NCI-H526 treated with DMSO at 0.1 percent for 48 hours (cell line): ENCODE measurements at regions not wholly inside any gene's neighbourhood (a gene's known extent, or its start where the extent isn't known, plus 50 kb on each side); places are given as distances from the start of the nearest gene placed in this dataset.

Experiments used
- DNase-seq: peaks from one replicate; lab custom pipeline; 2025; lab: John Stamatoyannopoulos, UW

- peak; percentile 91 for DNase-seq
Observed at GRCh38 chr11:120013325-120014250, 124.3 kb downstream of the TRIM29 start.

- DNase-seq, result no peak
Observed at GRCh38 chr11:120012245-120012644, 125.7 kb downstream of the TRIM29 start.

GRCh38 chr11:120011836-120012235 lies 126.1 kb downstream of the TRIM29 start:
- no peak for DNase-seq

DNA sequence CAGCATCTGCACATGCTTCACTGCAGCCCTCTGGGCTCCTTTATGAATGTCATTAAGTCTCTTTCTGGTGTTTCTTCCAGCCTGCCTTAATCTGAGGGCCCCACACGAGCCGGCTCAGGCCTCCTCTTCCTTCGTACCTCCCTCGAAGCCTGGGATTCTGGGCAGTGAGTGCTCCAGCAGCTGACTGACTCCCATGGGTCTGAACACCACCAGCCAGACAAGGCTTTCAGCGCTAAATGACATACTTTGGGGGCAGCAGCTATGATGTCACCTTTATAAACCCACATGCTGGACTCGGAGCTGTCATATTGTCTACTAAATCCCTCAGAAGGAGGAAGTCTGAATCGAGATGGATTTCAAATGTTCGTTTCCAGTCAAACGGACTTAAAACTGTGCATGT lies 127.1 kb downstream of the TRIM29 start:
- DNase-seq, result no peak

- no peak for DNase-seq
Observed at GRCh38 chr11:120009938-120010337, 128.0 kb downstream of the TRIM29 start.

DNA sequence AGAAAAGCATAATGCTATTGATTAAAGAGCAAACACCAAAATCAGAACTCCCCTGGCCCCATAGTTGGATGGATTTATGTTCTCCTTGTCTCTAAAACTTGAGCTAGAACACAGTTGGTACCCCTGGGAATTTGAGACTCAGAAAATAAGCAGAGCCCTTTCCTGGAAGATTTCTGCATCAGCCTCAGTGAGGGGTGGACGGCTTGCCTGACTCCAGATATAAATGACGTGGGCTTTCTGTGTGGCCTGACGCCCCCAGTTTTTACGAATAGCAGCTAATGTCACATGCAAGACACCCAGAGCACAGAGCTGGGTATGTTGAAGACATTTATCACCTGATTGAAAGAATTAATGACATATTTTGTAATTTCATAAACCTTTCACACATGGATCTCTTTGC lies 130.8 kb downstream of the TRIM29 start:
- no peak for DNase-seq

DNA sequence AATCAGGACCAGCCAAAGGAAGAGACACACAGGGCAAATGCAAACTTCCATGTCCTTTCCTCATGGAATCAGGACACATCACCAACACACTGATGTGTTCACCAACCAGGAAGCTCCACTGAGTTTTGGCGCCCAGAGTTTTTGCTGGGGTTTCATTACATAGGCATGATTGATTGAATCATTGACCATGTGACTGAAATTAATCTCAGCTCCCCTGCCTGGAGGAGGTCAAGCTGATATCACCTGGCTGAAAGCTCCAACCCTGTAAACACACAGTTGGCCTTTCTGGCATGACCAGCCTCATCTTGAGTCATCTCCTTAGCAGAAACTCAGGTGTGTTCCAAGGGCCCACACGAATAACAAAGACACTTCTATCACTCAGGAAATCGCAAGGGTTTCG lies 133.2 kb downstream of the TRIM29 start:
- DNase-seq, result no peak

DNA sequence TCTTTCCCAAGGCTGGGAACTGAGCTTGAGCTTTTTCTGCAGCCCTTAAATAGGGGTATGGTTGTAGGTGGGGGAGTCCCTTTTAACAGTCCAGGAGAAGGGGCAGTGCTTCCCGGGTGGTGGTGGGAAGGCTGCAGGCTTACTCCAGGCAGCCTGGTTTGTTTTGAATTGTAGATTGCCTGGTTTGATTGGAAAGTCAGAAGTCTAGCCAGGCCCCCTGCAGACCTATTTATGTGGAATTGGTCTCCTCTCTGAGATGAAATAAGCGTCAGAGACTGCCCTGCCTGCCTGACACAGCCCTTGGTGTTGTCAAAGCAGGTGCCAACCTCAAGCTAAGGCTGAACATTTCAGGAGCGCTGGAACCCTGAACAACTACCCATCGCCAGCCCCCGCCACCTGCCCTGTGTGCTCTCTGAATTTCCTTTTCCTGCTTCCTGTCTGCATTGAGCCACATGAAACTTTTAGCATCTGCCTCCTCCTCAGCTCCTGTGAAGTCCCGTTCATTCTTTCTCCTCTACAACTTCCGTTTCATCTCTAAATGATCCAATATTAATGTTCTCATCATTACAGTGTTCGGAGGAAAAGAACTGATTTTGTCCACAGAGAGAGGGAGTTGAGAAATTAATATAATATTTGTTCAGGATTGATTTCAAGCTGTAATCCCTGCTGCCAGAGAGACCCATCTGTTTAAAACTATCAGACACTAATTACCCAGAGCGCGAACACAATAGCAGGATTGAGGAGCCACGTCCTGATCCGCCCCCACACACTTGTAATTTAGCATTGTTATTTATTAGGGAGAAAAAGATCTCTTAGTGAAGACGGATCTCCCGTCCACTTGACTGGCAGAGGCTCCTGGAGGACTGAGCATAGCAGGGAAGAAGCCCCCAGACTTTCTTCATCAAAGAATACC lies 136.5 kb downstream of the TRIM29 start:
- DNase-seq, result no peak

DNA sequence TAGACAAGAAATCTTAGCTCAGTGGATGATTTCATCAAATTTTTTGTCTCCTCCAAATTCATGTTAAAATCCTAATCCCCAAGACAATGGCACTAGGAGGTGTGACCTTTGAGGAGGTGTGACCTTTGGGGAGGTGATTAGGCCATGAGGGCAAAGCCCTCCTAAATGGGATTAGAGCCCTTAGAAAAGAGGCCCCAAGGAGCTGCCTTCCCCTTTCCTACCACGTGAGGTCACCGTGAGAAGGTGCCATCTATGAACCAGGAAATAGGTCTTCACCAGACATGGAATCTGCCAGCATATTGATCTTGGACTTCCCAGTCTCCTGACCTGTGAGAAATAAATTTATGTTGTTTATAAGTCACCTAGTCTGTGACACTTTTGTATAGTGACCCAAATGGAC lies 138.7 kb downstream of the TRIM29 start:
- DNase-seq, result no peak

DNA sequence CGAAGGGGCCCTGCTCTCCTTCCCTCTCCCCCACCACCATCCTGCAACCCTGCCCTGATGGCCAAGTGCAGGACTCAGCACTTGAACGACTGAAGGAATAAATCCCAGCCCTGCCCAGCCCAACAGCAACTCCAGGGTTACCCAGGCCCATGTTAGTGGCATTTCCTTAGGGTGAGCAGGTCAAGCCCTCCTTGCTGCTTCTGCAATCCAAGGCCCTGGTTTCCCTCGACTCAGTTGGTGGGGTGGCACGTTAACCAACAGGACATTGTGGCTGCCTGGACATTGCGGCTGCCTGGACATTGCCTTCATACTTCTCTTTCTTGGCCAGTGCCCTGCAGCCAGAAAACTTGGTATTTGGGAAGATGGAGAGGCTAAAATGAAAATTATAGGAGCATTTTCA lies 141.4 kb downstream of the TRIM29 start:
- no peak for DNase-seq

DNA sequence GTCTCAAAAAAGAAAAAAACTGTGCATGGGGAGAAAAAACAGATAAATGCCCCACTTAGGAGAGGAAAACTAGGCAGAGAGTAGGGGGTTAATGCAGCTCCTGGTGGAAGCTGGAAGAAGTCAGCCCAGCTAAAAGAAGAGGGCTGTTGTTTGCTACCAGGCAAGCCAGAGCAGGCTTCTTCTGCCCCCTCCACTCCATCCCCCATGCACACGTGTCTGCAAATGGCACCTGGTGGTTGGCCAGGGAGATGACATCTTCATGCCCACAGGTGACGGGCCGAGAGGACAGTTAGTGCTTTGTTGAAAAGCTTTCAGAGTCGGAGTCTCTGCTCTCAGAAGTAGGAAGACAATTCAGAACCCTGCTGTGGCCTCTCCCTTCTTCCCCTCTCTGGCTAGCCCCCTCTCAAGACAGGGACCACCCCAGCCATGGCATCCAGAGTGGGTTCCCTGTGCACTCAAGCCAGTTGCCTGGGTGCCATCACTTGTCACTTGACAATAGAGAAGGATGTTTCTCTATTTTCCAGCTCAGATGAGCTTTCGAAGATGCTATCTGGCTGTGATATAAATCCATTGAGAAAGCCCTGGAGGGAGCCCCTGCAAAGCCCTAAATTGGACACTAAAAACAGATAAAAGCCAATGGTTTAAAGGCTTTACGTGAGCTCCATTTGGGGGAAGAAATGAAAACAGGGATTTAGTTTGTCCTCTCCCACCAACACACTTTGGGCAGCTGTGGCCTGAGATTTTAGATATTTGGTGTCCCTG lies 142.0 kb downstream of the TRIM29 start:
- peak; percentile 66 for DNase-seq

DNA sequence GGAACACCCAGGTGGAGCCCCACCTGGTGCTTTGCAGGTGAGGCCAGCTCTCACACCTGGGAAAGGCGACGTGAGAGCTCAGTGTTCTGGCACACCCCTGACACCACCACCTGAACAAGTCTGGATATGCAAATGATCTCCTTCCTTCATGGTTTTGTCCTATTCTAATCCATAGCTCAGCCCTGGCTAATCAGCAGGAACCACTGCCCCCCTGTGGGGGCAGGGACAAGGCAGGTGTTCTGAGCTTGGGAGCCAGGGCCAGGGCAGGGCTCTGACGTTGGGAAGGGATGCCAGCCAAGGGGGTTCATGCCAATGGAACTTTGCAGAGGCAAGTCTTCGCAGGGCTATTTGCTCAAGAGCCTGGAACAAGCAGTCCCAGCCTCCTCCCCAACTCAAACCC lies 144.2 kb downstream of the TRIM29 start:
- peak; percentile 100 for DNase-seq

DNA sequence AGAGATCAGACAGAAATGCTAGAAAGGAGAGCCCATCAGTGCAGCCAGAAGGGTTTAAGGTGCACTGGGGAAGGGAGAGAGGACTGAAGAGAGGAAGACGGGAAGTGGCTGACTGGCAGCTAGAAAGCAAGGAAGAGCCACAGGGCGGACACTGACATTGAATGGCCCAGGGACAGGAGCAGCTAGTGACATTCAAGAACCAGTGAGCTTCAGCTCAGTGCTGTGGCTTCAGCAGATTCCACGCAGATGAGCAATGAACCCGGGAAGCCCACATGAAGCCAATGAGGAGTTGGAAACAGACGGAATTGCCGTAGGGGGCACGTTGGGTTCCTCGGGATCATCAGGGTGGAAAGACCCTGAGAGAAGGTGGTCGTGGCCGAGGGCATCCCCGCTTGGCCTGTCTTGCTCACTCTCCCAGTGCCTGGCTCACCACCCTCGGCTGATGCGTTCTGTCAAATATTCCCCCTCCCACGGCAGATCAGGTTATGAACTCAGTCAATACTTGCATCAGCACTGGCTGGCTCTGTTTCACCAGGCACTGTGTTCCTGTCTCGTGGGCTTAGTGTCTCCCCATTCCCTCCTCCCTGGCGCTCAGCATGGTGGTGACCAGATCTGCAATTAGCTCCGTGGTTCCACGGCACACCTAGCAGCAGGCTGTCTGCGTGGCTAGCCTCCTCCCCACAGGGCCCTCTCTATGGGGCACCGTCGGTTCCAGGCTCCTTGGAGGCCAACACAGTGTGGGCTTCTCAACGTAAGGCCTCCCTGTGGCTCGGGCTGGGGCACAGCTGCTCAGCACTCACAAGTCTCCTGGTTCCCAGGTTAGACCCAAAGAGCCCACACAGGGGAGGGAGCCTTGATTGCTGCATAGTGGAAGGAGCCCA lies 145.5 kb downstream of the TRIM29 start:
- no peak for DNase-seq

DNA sequence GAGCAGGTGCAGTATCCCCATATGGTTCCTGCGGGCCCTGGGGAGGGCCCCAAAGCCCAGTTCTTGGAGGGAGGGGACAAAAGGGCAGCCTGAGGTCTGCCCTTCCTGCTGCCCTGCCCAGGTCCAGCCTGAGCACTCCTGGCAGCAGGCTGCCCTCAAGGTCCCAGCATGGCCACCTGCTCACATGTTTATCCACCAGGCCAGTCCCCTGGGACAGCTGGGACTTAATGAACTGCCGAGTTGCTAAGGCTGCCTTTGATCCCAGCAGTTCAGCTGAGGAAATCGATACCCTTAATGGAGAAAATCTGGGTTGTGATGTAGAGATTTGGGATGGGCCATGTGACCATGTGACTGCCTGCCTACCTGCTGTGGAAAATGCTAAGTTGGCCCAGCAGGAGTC lies 146.2 kb downstream of the TRIM29 start:
- peak; percentile 50 for DNase-seq

DNA sequence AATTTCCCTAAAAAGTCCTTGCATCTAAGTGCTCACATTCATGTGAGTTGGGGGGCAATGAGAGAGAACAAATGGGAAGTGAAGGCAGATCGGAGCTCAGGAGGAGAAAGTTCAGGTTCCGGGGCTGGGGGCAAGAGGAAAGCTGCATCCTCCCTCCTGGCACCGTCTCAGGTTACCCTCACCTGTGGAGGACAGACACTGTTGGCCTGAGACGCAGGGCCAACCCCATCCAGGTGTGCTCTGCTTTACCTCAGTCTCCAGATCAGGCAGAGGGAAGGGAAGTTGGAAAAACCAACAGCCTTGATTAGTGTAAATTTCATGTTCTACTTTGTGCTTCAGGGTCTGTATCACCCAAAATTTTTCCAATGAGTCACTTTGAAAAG lies 146.9 kb downstream of the TRIM29 start:
- no peak for DNase-seq

DNA sequence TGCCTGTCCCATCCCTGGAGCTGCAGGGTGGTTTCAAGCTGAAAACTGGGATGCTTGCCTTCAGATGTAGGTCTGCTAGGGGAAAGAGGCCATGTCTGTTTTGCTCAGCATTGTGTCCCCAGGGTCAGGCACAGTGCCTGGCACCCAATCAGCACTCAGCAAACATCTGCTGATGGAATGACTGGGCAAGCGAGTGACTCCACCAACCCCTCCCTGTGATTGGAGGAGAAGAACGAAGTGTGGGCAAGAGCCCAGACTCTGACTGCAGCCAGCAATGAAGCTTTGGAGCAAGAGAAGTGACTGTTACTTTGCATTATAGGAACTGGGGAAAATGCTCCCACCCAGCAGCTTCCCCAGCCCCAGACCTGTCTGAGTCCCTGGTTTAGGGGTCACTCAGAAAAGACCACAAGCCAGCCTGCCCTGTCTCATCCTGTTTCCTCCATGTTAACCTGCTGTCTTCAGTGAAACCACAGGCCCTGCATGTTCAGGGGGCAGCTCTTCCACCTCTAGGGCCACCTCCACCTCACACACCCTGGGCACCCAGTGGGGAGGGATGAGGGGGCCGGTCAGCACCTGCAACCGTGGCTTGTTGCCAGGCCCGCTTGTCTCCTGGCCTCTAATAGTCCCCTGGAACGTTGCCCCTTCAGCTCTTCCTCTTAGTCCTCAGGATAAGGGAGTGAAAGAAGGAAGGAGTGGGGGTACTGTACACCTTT lies 147.4 kb downstream of the TRIM29 start:
- DNase-seq, result no peak

- DNase-seq, result no peak
Observed at GRCh38 chr11:119989159-119989821, 148.6 kb downstream of the TRIM29 start.

DNA sequence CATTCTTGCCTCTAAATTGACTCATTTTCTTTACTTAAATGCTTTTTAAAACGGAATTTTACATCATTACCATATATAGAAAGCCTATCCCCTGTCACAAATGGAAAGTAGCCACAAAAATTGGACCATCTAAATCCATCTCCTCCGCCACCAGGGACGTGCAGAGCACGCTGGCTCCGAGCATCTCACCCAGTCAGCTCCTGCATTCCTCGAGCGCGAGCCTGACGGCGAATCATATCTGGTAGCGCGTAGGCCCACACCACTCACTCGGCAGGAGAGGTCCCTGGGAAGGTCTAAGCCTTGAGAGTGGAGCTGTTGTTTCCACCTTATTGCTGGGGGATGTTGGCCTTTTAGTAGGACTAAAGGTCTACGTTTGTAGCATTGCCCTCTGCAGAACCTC lies 152.4 kb downstream of the TRIM29 start:
- no peak for DNase-seq

DNA sequence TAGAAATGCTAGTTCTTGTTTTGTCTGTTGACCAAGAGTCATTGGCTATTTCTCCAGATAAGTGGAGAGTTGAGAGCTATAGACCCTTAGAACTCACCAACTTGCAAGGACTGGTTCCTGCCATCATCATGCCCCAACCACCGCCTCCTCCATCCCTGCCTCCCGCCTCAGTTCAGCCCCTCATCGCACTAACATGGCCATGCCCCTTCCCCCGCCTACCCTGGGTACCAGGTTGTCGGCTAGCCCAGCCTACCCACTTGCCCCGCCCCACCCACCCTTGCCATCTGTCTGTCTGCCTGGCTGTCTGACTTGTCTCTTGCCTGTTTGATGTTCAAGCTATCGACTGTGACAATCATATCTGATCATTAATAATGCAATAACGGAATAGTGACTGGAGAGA lies 154.1 kb downstream of the TRIM29 start:
- DNase-seq, result no peak

DNA sequence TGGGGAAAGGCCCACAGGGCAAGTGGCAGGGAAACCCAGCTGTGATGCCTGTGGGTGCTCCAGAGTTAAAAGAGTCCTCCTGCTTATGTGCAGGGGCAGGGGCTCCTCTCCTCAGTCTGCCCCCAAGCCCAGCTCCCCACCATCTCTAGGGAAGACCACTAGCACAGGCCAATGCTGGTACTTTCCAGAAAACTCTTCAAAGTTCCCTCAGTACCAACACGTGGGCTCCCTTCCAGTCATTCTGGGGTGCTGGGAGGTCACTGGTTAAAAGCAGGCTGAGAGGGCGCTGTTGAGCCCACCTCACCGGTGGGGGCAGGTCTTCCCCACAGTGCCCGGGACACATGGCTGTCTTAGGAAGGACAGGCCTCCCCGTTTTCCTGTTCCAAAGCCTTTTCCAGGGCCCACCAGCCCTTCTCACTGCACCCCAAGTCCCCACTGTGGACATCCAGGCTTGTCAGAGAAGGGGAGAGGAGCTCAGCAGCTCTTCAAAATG lies 154.6 kb downstream of the TRIM29 start:
- DNase-seq, result no peak
